ENCODE measurements at regions not wholly inside any gene's neighbourhood (a gene's known extent, or its start where the extent isn't known, plus 50 kb on each side); places are given as distances from the start of the nearest gene placed in this dataset.

GRCh38 chr22:34055525-34056200, 135.4 kb upstream of the LARGE1 start:
- H3K9me3 Mint-ChIP-seq = peaks cover 4% of the 10 kb centered on the region
- H3K4me1 Mint-ChIP-seq (ENCODE audit: unreplicated experiment) = no peaks in the 10 kb centered on the region
- H3K4me3 Mint-ChIP-seq = no peak overlapping the region
- peaks cover 20% of the 10 kb centered on the region for H3K27me3 Mint-ChIP-seq
- no peaks in the 10 kb centered on the region for H3K36me3 Mint-ChIP-seq
- DNase-seq (ENCODE audit: extremely low spot score, unreplicated experiment) = no peak
- H3K27ac Mint-ChIP-seq = no peak overlapping the region
- TF ChIP-seq CTCF (conservative IDR thresholded peaks at IDR 0.05) = peak; percentile 63

GRCh38 chr22:34057726-34058125, 137.4 kb upstream of the LARGE1 start:
- H3K27ac Mint-ChIP-seq = no peak overlapping the region
- H3K9me3 Mint-ChIP-seq = peaks cover 4% of the 10 kb centered on the region
- H3K27me3 Mint-ChIP-seq = peaks cover 7% of the 10 kb centered on the region
- no peaks in the 10 kb centered on the region for H3K36me3 Mint-ChIP-seq
- no peak for TF ChIP-seq CTCF (conservative IDR thresholded peaks at IDR 0.05)
- no peak for DNase-seq (ENCODE audit: extremely low spot score, unreplicated experiment)
- no peak overlapping the region for H3K4me3 Mint-ChIP-seq
- peaks cover 3% of the 10 kb centered on the region for H3K4me1 Mint-ChIP-seq (ENCODE audit: unreplicated experiment)

GRCh38 chr22:34064696-34065095, 144.4 kb upstream of the LARGE1 start:
- no peak overlapping the region for H3K27ac Mint-ChIP-seq
- no peaks in the 10 kb centered on the region for H3K36me3 Mint-ChIP-seq
- no peak for TF ChIP-seq CTCF (conservative IDR thresholded peaks at IDR 0.05)
- no peak for DNase-seq (ENCODE audit: extremely low spot score, unreplicated experiment)
- H3K27me3 Mint-ChIP-seq = peaks cover 10% of the 10 kb centered on the region
- peaks cover 19% of the 10 kb centered on the region for H3K4me1 Mint-ChIP-seq (ENCODE audit: unreplicated experiment)
- no peaks in the 10 kb centered on the region for H3K9me3 Mint-ChIP-seq
- peak overlapping the region; percentile 2 for H3K4me3 Mint-ChIP-seq

- Mint-ChIP-seq H3K36me3 (no peaks in the 10 kb centered on the region), H3K4me3 (no peak overlapping the region), H3K27ac (no peak overlapping the region), H3K4me1 (ENCODE audit: unreplicated experiment) (peaks cover 19% of the 10 kb centered on the region), H3K9me3 (no peaks in the 10 kb centered on the region), H3K27me3 (peaks cover 24% of the 10 kb centered on the region)
- DNase-seq (ENCODE audit: extremely low spot score, unreplicated experiment) = no peak
- no peak for TF ChIP-seq CTCF (conservative IDR thresholded peaks at IDR 0.05)
Observed at GRCh38 chr22:34067031-34067430, 146.8 kb upstream of the LARGE1 start.

GRCh38 chr22:34068001-34068400, 147.7 kb upstream of the LARGE1 start:
- Mint-ChIP-seq H3K27me3 (peaks cover 24% of the 10 kb centered on the region), H3K27ac (no peak overlapping the region), H3K36me3 (no peaks in the 10 kb centered on the region), H3K9me3 (no peaks in the 10 kb centered on the region), H3K4me3 (no peak overlapping the region), H3K4me1 (ENCODE audit: unreplicated experiment) (peaks cover 14% of the 10 kb centered on the region)
- no peak for TF ChIP-seq CTCF (conservative IDR thresholded peaks at IDR 0.05)
- no peak for DNase-seq (ENCODE audit: extremely low spot score, unreplicated experiment)
